Esophagus muscularis mucosa (tissue), 3 donors: ENCODE measurements at regions not wholly inside any gene's neighbourhood (a gene's known extent, or its start where the extent isn't known, plus 50 kb on each side); places are given as distances from the start of the nearest gene placed in this dataset.

Experiments used
- EP300 ChIP-seq: sonication (generic); formaldehyde crosslinking; IDR thresholded peaks from one replicate; pipeline ENCODE4 v1.6.1; 2017; ENCODE audit warnings: antibody characterized with exemption
- TF ChIP-seq, protein P1 (sequence below), 3 experiments: fragments of 200-600 bp in 2 of 3; fragments of 450-650 bp in 1 of 3; sonication (generic) in 2 of 3; IDR thresholded peaks; one replicate each; pipeline ENCODE4 v1.5.1; 2017 to 2019; ENCODE audit warnings: antibody characterized with exemption in 3 of 3, mild to moderate bottlenecking in 2 of 3, moderate library complexity in 1 of 3

DNA sequence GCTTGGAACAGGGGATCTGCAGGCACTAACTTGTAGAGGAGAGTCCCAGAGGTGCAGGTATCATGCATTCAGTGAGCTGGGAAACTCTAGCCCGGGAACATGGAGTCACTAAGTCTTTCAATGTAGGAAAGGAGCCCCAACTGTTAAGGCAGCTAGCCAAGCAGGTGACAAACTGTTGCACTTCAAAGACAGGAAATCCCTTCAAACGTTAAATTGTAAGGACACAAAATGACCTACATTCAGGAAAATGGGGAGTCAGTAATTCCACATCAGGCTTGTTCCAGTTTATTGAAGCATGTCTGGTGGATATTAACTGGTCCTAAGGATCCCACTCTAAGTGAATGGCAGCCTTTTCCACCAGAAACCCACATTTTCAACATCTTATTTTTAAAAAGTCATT is 364.5 kb downstream of the MTX2 start:
- TF ChIP-seq, protein P1, sequence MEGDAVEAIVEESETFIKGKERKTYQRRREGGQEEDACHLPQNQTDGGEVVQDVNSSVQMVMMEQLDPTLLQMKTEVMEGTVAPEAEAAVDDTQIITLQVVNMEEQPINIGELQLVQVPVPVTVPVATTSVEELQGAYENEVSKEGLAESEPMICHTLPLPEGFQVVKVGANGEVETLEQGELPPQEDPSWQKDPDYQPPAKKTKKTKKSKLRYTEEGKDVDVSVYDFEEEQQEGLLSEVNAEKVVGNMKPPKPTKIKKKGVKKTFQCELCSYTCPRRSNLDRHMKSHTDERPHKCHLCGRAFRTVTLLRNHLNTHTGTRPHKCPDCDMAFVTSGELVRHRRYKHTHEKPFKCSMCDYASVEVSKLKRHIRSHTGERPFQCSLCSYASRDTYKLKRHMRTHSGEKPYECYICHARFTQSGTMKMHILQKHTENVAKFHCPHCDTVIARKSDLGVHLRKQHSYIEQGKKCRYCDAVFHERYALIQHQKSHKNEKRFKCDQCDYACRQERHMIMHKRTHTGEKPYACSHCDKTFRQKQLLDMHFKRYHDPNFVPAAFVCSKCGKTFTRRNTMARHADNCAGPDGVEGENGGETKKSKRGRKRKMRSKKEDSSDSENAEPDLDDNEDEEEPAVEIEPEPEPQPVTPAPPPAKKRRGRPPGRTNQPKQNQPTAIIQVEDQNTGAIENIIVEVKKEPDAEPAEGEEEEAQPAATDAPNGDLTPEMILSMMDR (IDR thresholded peaks at IDR 0.05): no peak
- no peak for TF ChIP-seq EP300
